Stimulated activated naive CD8-positive, alpha-beta T cell treated with anti-CD3 and anti-CD28 coated beads, Interleukin-15, amount 100 ng/mL, for 72 hours (primary cell): ENCODE measurements at regions not wholly inside any gene's neighbourhood (a gene's known extent, or its start where the extent isn't known, plus 50 kb on each side); places are given as distances from the start of the nearest gene placed in this dataset.

ENCODE experiments used
- ATAC-seq: fragments of 150-1000 bp; cut with Tn5 transposase; 2 replicates; pipeline ENCODE4 v1.10.0; 2021; ENCODE audit warnings: mild to moderate bottlenecking, moderate library complexity
- DNase-seq, 2 donors: peaks; one replicate each; pipeline ENCODE4 v3.0.0; 2021 to 2022
- H3K27ac Mint-ChIP-seq, 2 donors: one replicate each; pipeline ENCODE4 v1.8.0; 2022; ENCODE audit warnings: mild to moderate bottlenecking in 2 of 2, mixed read lengths in 2 of 2, moderate library complexity in 2 of 2
- H3K27me3 Mint-ChIP-seq: one replicate; pipeline ENCODE4 v1.8.0; 2022; ENCODE audit warnings: mixed read lengths
- H3K4me1 Mint-ChIP-seq: one replicate; pipeline ENCODE4 v1.8.0; 2022; ENCODE audit warnings: mild to moderate bottlenecking, mixed read lengths
- H3K4me3 Mint-ChIP-seq, 2 donors: one replicate each; pipeline ENCODE4 v1.8.0; 2022; ENCODE audit warnings: mild to moderate bottlenecking in 2 of 2, mixed read lengths in 2 of 2, moderate library complexity in 1 of 2
- H3K9me3 Mint-ChIP-seq, 2 donors: one replicate each; pipeline ENCODE4 v1.8.0; 2022; ENCODE audit warnings: mixed read lengths in 2 of 2

DNA sequence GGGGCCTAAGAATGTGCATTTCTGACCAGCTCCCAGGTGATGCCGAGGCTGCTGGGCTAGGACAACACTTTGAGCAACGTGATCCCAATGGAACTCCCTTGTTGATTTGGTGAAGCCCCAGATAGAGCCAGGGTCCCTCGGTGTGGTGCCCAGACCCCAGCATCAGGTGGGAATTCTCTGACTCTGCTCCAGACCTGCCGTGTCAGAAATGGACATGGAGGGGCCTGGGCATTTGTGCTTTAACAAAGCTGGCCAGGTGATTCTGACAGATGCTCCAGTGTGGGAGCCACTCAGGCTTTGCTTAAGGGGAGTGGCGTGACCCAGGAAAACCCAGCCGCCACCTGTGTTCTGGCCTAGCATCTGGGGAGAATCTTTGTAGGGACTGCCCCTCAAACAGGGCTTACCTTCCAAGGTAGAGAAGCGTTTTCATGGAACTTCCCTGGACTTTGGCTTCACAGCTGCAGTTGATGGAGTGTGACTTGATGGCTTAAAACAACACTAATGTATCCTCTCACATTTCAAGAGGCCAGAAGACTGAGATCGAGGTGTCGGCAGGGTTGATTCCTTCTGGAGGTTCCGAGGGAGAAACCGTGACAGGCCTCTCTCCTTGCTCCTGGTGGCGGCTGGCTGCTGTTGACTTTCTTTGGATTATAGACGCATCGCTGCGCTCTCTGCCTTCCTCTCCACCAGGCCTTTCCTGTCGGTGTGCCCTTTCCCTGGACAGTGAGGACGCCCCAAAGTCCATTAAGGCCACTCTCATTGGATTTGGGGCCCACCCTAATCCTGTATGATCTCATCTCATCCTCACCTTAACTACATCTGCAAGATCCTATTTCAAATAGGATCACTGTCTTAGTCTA is 57.0 kb upstream of the HDAC4 start:
- H3K9me3 Mint-ChIP-seq = peaks cover 9 to 28% of the 10 kb centered on the region in 2 donors
- H3K4me1 Mint-ChIP-seq = no peaks in the 10 kb centered on the region
- H3K27ac Mint-ChIP-seq = no peak overlapping the region
- H3K27me3 Mint-ChIP-seq = peaks cover 24% of the 10 kb centered on the region
- H3K4me3 Mint-ChIP-seq = no peak overlapping the region
- ATAC-seq = no peak
- DNase-seq = no peak

DNA sequence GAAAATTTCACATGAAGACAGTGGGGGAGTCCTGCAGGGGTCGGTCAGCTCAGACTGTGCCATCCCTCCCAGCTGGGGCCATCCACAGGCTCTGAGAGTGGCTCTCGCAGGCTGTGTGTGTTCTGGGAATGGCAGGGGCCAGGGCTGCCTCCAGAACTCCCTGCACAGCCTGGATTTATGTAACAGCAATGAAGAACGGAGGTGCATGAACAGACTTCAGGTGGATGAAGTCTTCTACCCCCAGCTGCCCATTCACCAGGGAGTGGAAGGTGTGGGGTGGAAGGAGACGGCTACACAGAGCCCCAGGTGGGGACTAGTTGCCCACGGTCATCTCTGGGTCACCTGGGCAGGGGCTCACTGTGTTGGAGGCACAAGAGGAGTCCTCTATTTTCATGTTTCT is 56.1 kb upstream of the HDAC4 start:
- H3K9me3 Mint-ChIP-seq = peaks cover 14 to 32% of the 10 kb centered on the region in 2 donors
- DNase-seq = no peak
- no peak overlapping the region for H3K27ac Mint-ChIP-seq
- H3K4me3 Mint-ChIP-seq = no peak overlapping the region
- H3K27me3 Mint-ChIP-seq = peaks cover 24% of the 10 kb centered on the region
- ATAC-seq = no peak
- no peaks in the 10 kb centered on the region for H3K4me1 Mint-ChIP-seq

DNA sequence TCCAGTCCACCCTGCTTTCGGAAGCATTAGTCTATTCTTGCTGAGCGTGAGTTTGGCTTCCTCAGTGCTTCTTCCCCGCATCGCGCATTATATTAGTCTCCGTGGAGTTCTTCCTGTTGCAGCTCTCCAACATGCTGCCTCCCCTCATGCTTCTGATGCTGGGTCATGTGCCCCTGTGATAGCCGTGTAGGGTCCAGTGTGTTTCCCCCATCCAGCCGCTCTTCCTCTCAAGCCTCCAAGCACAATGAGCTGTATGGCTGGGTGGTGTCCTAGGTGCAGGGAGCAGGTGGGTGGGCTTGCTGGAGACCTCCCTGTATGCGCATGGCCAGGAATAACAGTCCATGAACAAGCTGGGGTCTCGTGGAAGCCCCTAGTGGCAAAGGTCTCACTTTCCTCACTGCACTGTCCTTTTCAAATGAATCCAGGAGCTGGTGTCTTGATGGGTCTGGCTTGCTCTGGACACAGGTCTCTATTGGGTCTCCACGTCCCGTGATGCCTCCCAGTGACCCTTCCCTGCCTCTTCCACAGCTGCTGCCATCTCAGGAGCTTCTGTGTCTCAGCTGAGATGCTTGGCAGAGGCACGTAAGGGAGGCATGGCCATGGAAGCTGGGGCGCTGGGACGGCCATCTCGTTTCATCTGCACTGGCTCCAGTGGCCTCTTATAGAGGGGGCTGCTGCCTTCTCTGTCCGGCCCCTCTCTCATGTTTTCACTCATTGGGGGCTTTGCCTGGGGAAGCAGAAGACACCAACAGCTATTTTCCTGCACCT is 54.8 kb upstream of the HDAC4 start:
- ATAC-seq (no peak), DNase-seq (no peak)
- H3K27me3 Mint-ChIP-seq = peaks cover 24% of the 10 kb centered on the region
- H3K4me3 Mint-ChIP-seq = no peak overlapping the region
- no peaks in the 10 kb centered on the region for H3K4me1 Mint-ChIP-seq
- peaks cover 23 to 45% of the 10 kb centered on the region in 2 donors for H3K9me3 Mint-ChIP-seq
- H3K27ac Mint-ChIP-seq = no peak overlapping the region

DNA sequence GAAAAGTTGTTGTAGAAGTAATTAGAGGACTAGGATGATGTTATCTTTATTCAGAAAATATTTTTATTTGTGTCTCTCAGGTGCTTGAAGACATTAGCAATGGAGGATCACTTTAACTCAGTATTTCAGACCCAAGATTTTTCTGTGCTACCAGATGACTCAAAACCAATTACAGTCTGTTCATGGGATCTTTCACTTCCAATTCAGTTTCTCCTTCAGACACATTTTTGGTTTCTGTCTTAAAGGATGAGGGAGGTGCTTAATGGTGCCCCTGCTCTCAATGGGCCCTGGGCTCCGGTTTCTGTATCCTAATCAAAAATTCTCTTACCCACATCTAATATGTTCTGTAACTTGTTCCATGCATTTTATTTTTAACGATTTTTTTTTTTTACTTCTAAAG is 53.7 kb upstream of the HDAC4 start:
- ATAC-seq = no peak
- H3K4me1 Mint-ChIP-seq = no peaks in the 10 kb centered on the region

More for the DNA sequence above, 53.7 kb upstream of the HDAC4 start:
- no peak overlapping the region for H3K4me3 Mint-ChIP-seq
- peaks cover 24% of the 10 kb centered on the region for H3K27me3 Mint-ChIP-seq
- H3K27ac Mint-ChIP-seq = no peak overlapping the region
- no peak for DNase-seq
- peaks cover 23 to 46% of the 10 kb centered on the region in 2 donors for H3K9me3 Mint-ChIP-seq
